Smooth muscle cell of the brain vasculature (primary cell): ENCODE measurements at regions not wholly inside any gene's neighbourhood (a gene's known extent, or its start where the extent isn't known, plus 50 kb on each side); places are given as distances from the start of the nearest gene placed in this dataset.
"Not testable (repeated sequence)": the region's sequence is repeated elsewhere in the genome, so short reads cannot be mapped to it uniquely, and the experiment has no call there.

Experiments used
- DNase-seq: peaks from one replicate; pipeline ENCODE4 v3.0.0-alpha.2; 2012; ENCODE audit warnings: low read depth, low spot score

- DNase-seq = not testable (repeated sequence)
Observed at GRCh38 chr3:143175940-143176894, 56.6 kb downstream of the CHST2 start.

- DNase-seq = not testable (repeated sequence)
Observed at GRCh38 chr3:143177965-143178364, 58.4 kb downstream of the CHST2 start.

- DNase-seq = not testable (repeated sequence)
Observed at GRCh38 chr3:143178775-143179548, 59.4 kb downstream of the CHST2 start.

- DNase-seq = no peak
Observed at GRCh38 chr3:143179603-143180002, 60.0 kb downstream of the CHST2 start.

GRCh38 chr3:143180860-143181259, 61.3 kb downstream of the CHST2 start:
- DNase-seq = not testable (repeated sequence)

GRCh38 chr3:143181977-143182376, 62.4 kb downstream of the CHST2 start:
- not testable (repeated sequence) for DNase-seq

GRCh38 chr3:143182866-143183664, 63.5 kb downstream of the CHST2 start:
- DNase-seq = no peak

DNA sequence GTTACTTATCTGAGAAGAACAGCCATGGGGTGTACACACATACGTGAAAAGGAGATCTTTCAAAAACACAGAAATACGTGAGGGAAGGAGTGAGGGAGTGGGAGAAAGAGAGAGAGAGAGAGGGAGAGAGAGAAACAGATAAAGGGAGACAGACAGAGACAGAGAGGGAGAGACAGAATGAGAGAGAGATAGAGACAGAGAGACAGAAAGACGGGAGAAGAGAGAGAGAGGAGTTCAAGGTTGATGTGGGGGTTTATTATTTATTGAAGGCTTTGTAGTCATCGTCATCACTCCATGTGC, 64.0 kb downstream of the CHST2 start:
- no peak for DNase-seq

- no peak for DNase-seq
Observed at GRCh38 chr3:143184099-143184498, 64.5 kb downstream of the CHST2 start.

DNA sequence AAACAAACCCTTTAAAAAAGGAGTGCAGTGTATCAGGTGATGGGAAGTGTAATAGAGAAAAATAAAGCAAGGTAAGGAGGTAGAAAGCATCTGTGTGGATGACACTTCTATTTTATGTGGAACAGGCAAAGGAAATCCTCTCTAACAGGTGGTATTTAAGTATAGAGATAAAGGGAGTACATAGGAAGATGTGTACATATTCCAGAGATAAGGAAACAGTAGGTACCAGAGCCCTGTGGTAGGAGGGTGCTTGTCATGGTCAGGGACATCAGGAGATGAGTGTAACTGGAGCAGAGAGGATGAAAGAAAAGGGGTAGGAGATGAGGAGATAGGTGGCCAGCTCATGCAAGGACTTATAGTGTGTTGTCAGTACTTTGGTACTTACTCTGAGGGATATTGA, 65.8 kb downstream of the CHST2 start:
- no peak for DNase-seq

DNA sequence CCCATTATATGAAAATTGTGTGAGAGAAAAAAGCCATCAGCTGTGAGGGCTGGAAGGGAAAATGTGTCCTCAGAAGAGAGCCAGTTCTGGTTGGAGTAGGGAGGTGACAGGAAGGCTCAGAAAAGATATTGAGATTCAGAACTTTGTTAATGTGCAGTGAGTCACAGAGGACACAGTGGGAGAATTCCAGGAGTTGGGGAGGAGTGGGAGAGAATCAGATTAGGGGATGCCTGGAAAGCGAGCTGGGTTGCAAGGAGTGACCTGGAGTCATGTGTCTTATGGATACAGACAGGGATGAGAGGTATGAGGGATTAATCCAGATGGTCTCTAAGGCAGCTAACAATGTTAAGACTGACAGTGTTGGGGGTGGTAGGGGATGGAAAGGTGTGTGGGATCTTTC, 67.5 kb downstream of the CHST2 start:
- no peak for DNase-seq

DNA sequence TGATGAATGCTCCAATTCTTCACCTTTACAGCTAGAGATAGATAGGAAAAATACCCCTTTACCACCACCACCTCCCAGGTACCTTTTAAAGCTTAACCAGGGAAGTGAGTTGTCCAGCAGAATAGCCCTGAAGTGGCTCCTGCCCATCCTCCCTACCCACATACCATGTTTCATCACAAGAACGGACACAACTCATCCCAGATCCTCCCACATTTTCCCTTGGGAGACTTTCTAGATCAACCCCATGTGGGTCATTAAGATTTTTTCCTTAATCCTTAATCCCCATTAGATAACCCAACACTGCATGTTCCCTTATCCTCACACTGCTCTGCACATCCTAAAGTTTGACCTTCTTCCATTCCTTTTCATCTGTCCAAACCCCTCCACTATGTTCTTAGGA, 69.3 kb downstream of the CHST2 start:
- DNase-seq = no peak

GRCh38 chr3:143190101-143190500, 70.5 kb downstream of the CHST2 start:
- DNase-seq = no peak

- DNase-seq = no peak
Observed at GRCh38 chr3:143192193-143192592, 72.6 kb downstream of the CHST2 start.

DNA sequence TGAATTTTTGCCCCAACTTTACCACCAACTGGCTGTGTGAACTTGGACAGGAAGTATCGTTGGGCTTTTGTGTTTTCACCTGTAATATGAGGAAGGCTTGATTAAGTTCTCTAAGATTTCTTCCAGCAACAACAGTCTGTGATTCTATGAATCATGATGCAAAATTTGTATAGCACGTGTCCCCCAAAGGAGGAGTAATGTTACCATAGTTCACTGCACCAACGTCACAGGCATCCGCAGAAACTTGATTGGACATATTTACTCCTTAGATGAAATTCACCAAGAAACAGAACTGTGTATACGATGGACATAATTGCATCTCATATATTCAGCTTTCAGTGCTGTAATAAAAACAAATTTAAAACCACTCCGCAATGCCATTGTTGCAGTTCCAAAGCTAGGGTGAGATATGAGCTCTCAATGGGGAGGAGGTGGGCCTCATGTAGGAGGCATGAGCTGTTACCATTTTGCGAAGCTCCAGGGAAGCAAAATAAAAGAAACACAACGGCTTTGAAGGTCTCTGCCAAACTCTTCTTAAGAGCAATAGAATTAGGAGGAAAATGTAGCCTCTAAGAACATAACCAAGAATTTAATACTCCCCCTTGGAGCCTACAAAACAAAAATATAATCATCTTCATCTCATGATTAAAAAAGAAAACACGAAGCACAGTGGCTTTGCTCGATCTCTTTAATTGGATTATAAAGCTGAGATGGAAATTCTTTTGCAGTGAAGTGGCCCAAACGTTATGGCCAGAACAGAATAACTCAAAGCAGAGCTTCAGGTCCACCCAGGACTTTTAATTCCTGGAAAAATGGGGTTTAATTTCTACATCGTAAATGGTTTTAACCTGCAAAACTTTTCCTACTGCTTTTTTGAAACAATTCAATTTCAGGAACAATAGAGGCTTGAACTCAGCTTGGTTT, 80.7 kb downstream of the CHST2 start:
- DNase-seq = no peak

- no peak for DNase-seq
Observed at GRCh38 chr3:143201045-143201444, 81.5 kb downstream of the CHST2 start.

DNA sequence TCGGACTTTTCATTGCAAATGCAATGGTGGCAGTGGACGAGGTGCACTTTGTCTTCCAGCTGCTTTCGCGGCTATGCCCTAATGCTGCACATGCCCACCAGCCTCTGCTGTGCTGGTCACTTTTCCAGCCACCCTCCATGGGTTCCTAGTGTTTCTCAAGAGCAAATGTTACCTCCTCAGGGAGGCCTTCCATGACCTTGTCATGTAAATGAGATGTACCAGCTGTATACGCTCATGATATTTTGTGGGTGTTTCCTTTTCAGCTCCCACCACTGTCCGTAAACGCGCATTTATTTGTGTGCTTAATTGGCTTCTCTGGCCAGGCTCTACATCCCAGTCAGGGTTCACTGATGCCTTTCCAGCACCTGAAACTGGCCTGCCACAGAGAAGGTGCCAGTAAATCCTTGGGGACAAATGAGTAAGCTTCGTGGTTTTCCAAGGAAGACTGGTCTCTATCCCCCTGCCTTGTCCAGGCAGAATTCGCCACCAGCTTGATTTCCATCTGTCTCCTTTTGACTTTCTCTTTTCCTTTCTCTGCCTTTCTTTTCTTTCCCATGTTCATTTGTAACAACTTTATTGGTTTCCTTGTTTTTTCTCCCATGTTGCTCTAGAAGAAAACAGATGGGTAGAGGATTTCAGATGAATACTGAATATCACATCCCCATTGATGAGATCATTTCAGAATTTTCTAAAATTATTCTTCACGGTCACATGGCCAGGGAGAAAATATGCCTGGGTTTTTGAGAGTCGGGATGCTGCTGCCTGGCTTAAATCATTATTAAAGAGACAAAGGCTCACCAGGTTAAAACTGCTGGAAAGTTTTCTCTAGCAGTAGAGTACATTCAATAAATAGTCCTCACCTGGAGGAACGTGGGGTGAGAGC, 82.5 kb downstream of the CHST2 start:
- DNase-seq = no peak

GRCh38 chr3:143203142-143203541, 83.6 kb downstream of the CHST2 start:
- DNase-seq = no peak

DNA sequence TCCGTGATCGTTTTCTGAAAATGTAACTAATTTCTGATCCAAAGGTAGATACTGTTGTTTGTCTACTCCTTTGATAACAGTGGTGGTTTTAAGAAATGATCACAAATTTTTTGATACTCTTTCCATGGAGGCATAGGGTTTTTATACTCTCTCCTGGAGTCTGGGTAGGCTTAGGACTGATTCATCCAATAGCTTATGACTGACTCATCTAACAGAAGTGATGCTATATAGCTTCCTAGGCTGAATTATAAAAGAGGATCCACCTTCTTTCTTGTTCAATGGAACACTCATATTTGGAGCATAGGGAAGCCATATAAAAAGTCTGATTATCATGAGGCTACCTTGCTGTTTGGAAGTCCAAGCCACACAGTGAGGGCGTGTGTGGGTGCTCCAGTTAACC, 84.3 kb downstream of the CHST2 start:
- no peak for DNase-seq

- no peak for DNase-seq
Observed at GRCh38 chr3:143206955-143207337, 87.4 kb downstream of the CHST2 start.
